GM18867 (cell line): ENCODE measurements at regions not wholly inside any gene's neighbourhood (a gene's known extent, or its start where the extent isn't known, plus 50 kb on each side); places are given as distances from the start of the nearest gene placed in this dataset.

Source experiments
- ATAC-seq: cut with Tn5 transposase; IDR thresholded peaks from one replicate; pipeline ENCODE4 v1.9.1; 2021; ENCODE audit warnings: mild to moderate bottlenecking, moderate library complexity; ENCODE audit not compliant: unreplicated experiment

- ATAC-seq: no peak
These were observed 230.9 kb upstream of the CD96 start for GRCh38 chr3:111311126-111311525.

DNA sequence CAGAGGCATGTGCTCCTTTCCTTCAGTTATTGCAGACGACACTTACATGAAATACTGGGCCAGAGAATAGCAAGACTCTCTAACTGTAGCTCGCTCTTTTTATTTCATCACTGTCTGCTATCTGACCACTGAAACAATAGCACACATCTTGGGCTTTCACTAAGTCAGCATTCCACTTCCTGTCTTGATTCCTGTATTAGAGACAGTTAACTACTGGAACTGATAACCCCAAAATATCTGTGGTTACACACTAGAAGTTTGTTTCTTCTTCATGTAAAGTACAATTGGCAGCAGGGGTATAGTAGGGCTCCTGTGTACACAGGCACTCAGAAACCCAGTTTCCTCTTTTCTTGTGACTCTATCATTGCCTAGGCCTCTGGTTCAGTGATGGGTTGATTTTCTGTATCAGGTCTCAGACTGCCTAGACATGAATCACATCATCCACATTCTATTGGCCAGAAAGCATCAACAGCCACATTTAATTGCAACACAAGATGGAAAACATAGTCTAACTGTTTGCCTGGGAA, 230.2 kb upstream of the CD96 start:
- peak; percentile 90 for ATAC-seq

DNA sequence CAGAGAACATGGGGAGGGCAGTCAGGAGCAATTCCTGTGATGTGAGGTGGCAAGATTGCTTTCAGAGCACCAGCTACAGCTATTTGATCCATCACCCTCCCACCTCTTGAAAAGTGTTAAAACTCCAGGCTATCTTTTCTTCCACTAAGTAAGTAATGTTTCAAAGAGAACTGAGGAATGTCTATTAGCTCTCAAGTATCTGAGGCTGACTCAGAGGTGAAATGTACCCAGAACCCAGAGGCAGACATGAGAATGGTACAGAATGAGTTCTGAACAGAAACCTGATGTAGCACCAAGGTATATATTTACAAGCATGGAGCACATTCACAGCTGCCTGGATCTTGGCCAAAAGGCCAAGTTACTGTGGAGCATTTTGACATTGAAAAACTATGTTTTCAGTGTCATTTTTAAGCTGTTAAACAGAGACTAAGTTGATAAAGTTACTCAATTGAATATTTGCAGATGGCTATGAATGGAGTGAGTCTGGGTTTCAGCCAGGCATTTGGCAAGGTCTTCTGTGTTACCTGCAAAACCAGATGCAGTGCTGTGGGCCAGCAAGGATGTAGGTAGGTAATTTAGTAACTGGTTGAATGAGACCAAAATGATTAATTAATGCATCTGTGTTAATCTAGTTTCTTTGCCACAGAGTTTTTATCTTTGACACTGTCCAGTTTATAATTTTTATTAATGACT, 227.7 kb upstream of the CD96 start:
- no peak for ATAC-seq

GRCh38 chr3:111314898-111315297, 227.1 kb upstream of the CD96 start:
- ATAC-seq: no peak

DNA sequence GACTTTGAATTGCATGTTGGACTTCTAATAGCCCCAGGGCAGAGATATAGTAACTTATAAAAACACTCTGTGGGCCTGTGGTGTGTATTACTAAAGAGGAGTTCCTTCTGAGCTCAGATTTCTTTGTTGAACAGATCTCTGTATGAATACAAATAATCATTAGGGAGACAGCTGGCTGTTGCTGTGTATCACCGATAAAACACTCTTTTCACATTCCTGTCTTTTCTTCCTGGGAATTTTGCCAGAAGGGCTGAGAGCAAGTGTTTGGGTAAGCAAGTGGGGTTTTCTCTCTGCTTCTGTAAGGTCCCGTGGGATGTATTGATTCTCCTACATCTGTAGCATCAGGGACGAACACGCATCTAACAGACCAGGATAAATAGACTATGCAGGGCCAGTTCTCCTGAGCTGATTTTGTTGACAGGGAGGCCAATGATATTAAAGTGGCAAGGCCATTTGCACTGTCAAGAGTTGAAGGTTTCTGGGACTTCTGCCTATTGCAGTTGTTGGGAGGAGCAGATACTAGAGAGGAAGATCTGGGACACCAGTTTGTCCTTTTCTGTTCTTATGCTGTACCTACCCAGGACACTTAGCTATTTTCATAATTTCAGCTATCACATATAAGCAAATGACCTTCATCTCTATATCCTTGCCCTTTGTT, 225.9 kb upstream of the CD96 start:
- ATAC-seq: no peak

DNA sequence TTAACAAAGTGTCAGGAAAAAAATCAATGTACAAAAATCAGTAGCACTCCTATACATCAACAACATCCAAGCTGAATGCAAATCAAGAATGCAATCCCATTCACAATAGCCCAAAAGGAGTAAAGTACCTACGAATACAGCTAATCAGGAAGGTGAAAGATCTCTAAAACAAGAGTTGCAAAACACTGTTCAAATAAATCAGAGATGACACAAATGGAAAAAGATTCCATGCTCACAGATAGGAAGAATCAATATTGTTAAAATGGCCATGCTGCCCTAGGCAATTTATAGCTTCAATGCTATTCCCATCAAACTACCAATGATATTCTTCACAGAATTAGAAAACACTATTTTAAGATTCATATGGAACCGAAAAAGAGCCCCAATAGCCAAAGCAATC, 223.7 kb upstream of the CD96 start:
- no peak for ATAC-seq

- no peak for ATAC-seq
These were observed 222.4 kb upstream of the CD96 start for GRCh38 chr3:111319598-111319997.

DNA sequence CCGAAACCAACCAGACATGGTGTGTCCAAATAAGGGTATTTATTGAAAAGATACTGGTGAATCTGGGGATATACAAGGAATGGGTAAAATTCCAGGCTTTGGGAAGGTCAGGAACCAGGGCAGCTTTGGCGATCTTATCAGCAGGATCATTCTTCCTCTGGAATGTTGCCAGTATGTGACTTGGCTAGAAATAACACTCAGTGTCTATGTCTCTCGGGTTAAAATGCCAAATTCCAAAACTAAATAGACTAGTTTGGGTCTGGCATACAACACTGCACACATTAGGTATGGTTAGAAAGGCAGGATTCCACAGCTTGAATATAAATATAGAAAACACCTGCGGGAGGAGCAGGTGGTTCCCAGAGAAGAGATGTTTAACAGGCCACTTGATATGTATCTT, 220.2 kb upstream of the CD96 start:
- no peak for ATAC-seq

DNA sequence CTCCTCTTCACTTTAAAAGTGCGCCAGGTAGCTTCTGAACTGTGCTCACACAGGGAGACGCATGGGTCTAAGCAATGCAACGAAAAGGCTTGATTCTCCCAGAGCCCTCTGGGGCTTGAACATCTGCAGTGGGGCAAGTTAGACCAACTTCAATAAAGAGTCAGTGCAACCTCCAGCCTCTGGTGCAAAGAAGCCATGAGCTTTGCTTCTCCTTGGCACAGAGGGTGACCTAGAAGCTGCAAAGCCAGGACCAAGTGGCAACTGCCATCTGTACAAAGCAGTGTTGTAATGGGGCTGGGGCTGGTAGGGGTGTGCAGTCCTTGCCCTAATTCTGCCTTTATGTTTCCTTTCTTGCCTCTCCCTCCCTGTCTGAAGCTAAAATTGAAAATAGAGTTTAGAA, 219.0 kb upstream of the CD96 start:
- ATAC-seq: no peak

- no peak for ATAC-seq
These were observed 217.8 kb upstream of the CD96 start for GRCh38 chr3:111324151-111324550.

- ATAC-seq: peak; percentile 59
These were observed 217.4 kb upstream of the CD96 start for GRCh38 chr3:111324645-111325044.

DNA sequence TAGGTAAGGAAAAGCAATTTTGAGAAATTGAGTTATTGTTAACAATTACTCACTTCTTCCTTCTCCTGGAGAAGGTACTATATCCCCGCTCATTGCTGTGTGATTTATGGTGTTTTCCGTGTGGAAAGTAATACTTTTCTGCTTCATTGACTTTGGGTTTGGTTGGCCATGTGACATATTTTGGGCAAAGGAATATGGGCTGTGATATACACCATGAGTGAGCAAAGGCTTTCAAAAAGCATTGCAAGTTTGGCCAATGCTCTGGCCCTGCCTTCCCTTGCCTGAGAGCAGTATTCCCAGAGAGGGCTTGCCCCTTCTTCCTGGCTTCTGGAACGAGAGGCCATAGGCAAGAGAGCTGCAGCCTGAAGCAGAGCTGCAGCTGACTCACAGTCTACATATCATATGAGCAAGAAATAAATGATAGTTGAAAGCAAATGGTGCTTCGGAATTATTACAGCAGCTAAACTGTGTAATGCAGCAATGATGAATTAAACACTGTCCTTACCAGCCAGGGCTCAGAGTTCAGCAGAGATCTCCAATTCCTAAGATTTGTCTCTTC, 216.8 kb upstream of the CD96 start:
- no peak for ATAC-seq

DNA sequence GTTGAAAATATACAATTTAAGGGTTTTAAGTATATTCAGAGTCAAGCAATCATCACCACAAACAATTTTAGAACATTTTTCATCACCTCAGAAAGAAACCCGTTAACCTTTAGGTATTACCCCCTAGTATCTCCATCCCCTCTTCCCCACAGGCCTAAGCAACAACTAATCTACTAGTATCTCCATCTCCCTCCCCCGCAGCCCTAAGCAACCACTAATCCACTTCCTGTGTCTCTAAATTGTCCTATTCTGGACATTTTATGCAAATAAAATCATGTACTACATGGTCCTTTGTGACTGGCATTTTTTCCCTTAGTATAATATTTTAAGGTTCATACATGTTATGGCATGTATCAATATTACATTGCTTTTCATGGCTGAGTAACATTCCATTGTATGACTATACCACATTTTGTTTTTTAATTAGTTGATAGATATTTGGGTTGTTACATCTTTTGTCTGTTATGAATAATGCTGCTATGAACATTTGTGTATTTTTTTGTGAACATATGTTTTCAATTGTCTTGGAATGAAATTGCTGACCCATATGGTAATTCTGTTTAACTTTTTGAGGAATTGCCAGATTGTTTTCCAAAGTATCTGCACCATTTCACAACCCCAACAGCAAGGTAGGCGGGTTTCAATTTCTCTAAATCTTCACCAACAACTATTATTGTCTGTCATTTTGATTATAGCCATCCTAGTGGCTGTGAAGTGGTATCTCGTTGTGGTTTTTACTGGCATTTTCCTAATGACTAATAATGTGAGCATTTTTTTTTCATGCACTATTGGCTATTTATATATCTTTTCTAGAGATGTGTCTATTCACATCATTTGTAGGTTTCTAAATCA, 215.6 kb upstream of the CD96 start:
- peak; percentile 35 for ATAC-seq

- no peak for ATAC-seq
These were observed 210.7 kb upstream of the CD96 start for GRCh38 chr3:111331306-111331705.

- ATAC-seq: no peak
These were observed 210.1 kb upstream of the CD96 start for GRCh38 chr3:111331912-111332311.

DNA sequence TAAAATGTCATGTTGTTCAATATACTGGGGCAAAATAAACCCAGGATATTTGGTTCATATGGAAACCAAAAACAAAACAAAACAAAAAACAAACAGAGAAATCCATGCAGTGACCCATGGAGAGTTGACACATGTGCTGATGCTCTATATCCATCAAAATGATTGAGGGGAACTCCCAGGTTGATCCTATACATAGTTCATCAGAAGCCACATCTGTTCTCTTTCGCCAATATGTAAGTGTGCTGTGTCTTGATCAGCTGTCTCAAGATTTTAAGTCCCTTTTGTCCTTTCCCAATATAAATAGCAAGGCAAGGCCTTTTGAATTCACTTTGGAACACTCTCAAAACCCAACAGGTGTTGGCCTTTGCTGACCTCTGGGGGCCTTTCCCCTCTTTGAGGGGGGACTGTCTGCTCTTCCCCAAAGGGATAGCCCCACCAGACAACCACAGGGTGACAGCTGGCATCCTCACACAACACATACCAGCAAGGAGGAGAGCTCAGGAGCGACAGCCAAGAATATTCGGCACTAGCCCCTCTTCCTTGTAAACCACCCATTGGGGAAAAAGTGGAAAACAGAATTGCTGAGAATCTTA, 209.4 kb upstream of the CD96 start:
- no peak for ATAC-seq

DNA sequence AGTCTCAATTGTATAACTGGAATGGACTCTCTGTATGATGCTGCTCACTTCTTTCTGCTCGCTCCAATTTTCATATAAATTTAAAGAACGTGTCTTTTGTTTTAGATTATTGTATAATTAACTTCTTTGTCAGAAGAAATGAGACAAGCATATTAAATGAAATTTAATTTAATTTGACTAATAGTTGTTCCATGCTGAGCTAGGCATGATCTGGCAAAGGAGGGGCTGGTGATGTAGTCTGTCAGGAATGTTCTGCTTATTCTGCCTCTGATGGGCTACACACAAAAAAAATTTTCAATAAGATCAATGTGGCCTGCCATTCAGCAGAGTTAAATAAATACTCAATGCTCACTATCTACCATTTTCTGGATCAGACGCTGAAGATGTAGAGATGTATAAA, 208.4 kb upstream of the CD96 start:
- ATAC-seq: no peak

DNA sequence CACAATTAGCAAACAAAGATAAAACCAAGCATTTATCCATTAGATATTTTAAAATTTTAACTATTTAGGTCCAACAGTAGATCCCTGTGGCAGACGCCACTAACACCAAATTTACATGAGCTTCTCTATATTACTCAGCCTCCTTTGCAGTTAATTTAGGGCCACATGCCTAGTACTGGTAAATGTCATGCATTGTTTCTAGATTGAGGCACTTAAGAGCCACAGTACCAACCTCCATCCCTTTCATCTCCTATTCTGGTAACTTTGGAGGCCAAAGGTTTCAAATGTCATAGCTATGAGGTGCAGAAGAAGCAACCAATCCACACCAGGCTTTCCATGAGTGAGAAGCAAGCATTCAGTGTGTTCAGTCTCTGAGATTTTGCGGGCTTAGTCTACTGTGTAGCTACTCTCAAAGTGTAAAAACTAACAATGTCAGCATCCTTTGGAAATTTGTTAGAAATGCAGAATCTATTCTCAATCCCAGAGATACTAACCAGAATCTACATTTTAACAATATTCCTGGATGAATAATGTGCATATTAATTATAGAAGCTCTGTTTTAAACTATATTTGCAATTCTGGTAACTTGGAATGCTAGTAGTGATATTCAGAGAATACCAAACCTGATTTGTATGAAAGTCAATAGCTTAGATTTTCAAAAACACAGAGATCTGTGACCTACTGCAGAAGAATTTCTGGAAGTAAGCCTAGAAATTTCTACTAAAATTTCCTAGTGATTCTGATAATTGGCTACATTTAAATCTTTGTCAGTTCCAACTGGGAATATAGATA, 206.3 kb upstream of the CD96 start:
- ATAC-seq: peak; percentile 62

GRCh38 chr3:111336511-111336910, 205.5 kb upstream of the CD96 start:
- ATAC-seq: no peak

DNA sequence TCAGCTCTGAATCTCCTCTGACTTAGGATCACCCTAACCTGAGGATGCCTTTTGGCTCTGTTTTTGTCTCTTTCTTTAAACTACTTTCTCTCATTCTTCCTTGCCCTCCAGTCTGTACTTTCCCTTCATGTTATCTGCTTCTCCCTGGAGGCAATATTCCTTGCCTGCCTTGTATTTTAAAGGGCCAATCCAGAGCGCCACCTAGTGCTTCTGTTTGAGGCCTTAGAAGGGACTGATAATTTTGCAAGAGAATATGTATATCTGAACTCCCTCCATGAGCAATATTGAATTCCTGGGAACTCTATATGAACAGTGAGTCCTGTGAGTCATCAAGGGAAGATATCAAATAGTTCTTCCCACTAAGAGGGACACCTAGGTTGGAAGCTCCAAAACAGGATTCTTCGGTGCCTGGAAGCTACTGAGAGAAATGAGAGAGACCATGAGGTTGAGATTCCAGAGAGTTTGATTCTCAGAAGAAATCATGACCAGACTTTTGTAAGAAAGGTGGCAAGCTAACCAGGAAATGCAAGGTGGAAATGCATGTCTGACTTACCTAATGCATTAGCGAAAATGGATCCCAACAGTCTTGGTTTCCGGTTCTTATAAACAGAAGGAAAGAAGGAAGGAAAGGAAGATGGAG, 203.8 kb upstream of the CD96 start:
- ATAC-seq: peak; percentile 59
